Endothelial cell of umbilical vein (primary cell): ENCODE measurements at regions not wholly inside any gene's neighbourhood (a gene's known extent, or its start where the extent isn't known, plus 50 kb on each side); places are given as distances from the start of the nearest gene placed in this dataset.

Experiments
- BruUV-seq: library from RNA; stranded (reverse); fragments of 400-500 nt; replicated peaks from 2 replicates; lab custom pipeline; 2021; lab: Mats Ljungman, UMichigan
- CTCF ChIA-PET: fragments of 300-600, 350-600 bp; sonication (Branson Sonifier 250); formaldehyde crosslinking; loops from one replicate; lab custom pipeline; 2021; ENCODE audit warnings: antibody characterized with exemption, inconsistent platforms; lab: Charles Lee
- POLR2A ChIA-PET: fragments of 300-600, 350-600 bp; sonication (Branson Sonifier 250); formaldehyde crosslinking; loops from one replicate; lab custom pipeline; 2021; ENCODE audit warnings: antibody characterized with exemption, inconsistent platforms; lab: Charles Lee
- DNase-seq: peaks from one replicate; pipeline ENCODE4 v3.0.0-alpha.2; 2011; ENCODE audit warnings: low read depth, low spot score
- FAIRE-seq: peaks from 2 replicates; lab custom pipeline; 2011; peaks lifted over from hg19 to GRCh38; lab: Jason Lieb, UNC
- H2AFZ ChIP-seq: 2 replicates; pipeline ENCODE4 v1.6.0; 2012; ENCODE audit warnings: low read depth, low read length, control low read depth, inconsistent platforms
- H3K27ac ChIP-seq: 2 replicates; pipeline ENCODE4 v1.5.1; 2011; ENCODE audit warnings: low read depth, mild to moderate bottlenecking, control low read depth, low read length, moderate library complexity; ENCODE audit not compliant: insufficient read depth
- H3K27me3 ChIP-seq, 2 experiments: 2 replicates each; pipeline versions ENCODE4 v1.6.0 to v1.6.1; 2011; ENCODE audit warnings: low read length in 2 of 2, mixed read lengths in 1 of 2; ENCODE audit not compliant: control insufficient read depth in 2 of 2, insufficient read depth in 2 of 2
- H3K36me3 ChIP-seq, 2 experiments: 2 replicates in 1 of 2; 3 replicates in 1 of 2; pipeline ENCODE4 v1.5.1; 2011; ENCODE audit warnings: low read length in 2 of 2, mild to moderate bottlenecking in 1 of 2, moderate library complexity in 1 of 2; ENCODE audit not compliant: control insufficient read depth in 2 of 2, insufficient read depth in 2 of 2; ENCODE audit errors: extremely low read depth in 1 of 2
- H3K4me1 ChIP-seq: 3 replicates; pipeline ENCODE4 v1.5.1; 2011; ENCODE audit warnings: mild to moderate bottlenecking, low read length; ENCODE audit not compliant: control insufficient read depth, insufficient read depth; ENCODE audit errors: extremely low read depth
- H3K4me2 ChIP-seq: 2 replicates; pipeline ENCODE4 v1.6.1; 2011; ENCODE audit warnings: low read length, control low read depth, mixed read lengths; ENCODE audit not compliant: insufficient read depth
- H3K4me3 ChIP-seq, 3 experiments: fragments of 200-600 bp in 1 of 3; sonication (generic), shearing (Covaris generic) in 1 of 3; replicated peaks in 1 of 3; 2 replicates each; pipeline ENCODE4 v1.5.1; 2011 to 2016; ENCODE audit warnings: control low read depth in 3 of 3, low read length in 3 of 3, mild to moderate bottlenecking in 2 of 3, inconsistent platforms in 1 of 3, low read depth in 1 of 3, moderate library complexity in 1 of 3; ENCODE audit not compliant: insufficient read depth in 1 of 3
- H3K79me2 ChIP-seq: 2 replicates; pipeline ENCODE4 v1.6.0; 2012; ENCODE audit warnings: low read length, inconsistent platforms; ENCODE audit not compliant: control insufficient read depth, insufficient read depth
- H3K9ac ChIP-seq: replicated peaks from 2 replicates; pipeline ENCODE3; 2011; ENCODE audit warnings: low read length, control low read depth; ENCODE audit not compliant: insufficient read depth; ENCODE audit errors: extremely low read depth
- H3K9me1 ChIP-seq: replicated peaks from 3 replicates; pipeline ENCODE4 v1.6.0; 2011; ENCODE audit warnings: mild to moderate bottlenecking, low read length; ENCODE audit not compliant: control insufficient read depth, insufficient read depth; ENCODE audit errors: extremely low read depth
- H3K9me3 ChIP-seq: replicated peaks from 2 replicates; pipeline ENCODE4 v1.5.1; 2012; ENCODE audit warnings: low read length, inconsistent platforms; ENCODE audit not compliant: control insufficient read depth, insufficient read depth
- H4K20me1 ChIP-seq: replicated peaks from 2 replicates; pipeline ENCODE3; 2011; ENCODE audit warnings: mild to moderate bottlenecking, low read length; ENCODE audit not compliant: control insufficient read depth, insufficient read depth; ENCODE audit errors: extremely low read depth
- CTCF ChIP-seq, 2 donors: IDR thresholded peaks; 1 replicate in 1 of 2; 2 replicates in 1 of 2; pipeline ENCODE4 v1.5.1; 2011; ENCODE audit warnings: low read length in 2 of 2, mild to moderate bottlenecking in 2 of 2, moderate library complexity in 2 of 2, control low read depth in 1 of 2, inconsistent platforms in 1 of 2, low read depth in 1 of 2; ENCODE audit not compliant: insufficient read depth in 1 of 2; ENCODE audit errors: extremely low read depth in 1 of 2
- EZH2 ChIP-seq: IDR thresholded peaks from 2 replicates; pipeline ENCODE4 v1.6.1; 2012; ENCODE audit warnings: borderline replicate concordance, low read depth, mild to moderate bottlenecking, moderate library complexity, low read length, inconsistent platforms; ENCODE audit not compliant: severe bottlenecking
- FOS ChIP-seq: IDR thresholded peaks from 2 replicates; pipeline ENCODE4 v1.6.1; 2011; ENCODE audit warnings: mild to moderate bottlenecking, low read length, moderate library complexity, borderline replicate concordance; ENCODE audit not compliant: insufficient read depth
- GATA2 ChIP-seq: IDR thresholded peaks from 2 replicates; pipeline ENCODE4 v1.7.0; 2011; ENCODE audit warnings: low read depth, mild to moderate bottlenecking, moderate library complexity, mixed read lengths, low read length; ENCODE audit not compliant: insufficient read length, insufficient read depth
- JUN ChIP-seq: IDR thresholded peaks from 2 replicates; pipeline ENCODE4 v1.6.1; 2011; ENCODE audit warnings: borderline replicate concordance, low read depth; ENCODE audit not compliant: insufficient read length, insufficient read depth
- MAX ChIP-seq: IDR thresholded peaks from 2 replicates; pipeline ENCODE4 v1.6.1; 2011; ENCODE audit not compliant: insufficient read depth, insufficient read length
- MYC ChIP-seq: IDR thresholded peaks from one replicate; pipeline ENCODE4 v1.6.1; 2011; ENCODE audit warnings: mild to moderate bottlenecking, low read depth, low read length
- POLR2A ChIP-seq: IDR thresholded peaks from 2 replicates; pipeline ENCODE4 v1.6.1; 2012; ENCODE audit warnings: low read depth, mild to moderate bottlenecking, control low read depth, low read length
- POLR2AphosphoS5 ChIP-seq: IDR thresholded peaks from 2 replicates; pipeline ENCODE4 v1.6.1; 2012; ENCODE audit warnings: low read depth, mild to moderate bottlenecking, control low read depth, low read length, moderate library complexity; ENCODE audit not compliant: insufficient read depth
- dilution Hi-C: fragments of 300-500 bp; cut with MboI; formaldehyde crosslinking; loops from one replicate; pipeline ENCODE4 v1.15.0; 2019; ENCODE audit warnings: low sequenced_read_pairs; ENCODE audit not compliant: extremely low pct_ligation_motif_present
- intact Hi-C: fragments of 100-400 bp; cut with micrococcal nuclease; formaldehyde crosslinking; loops from one replicate; pipeline ENCODE4 v1.10.0; 2022

GRCh38 chr19:33868076-33868735 lies 71.5 kb downstream of the KCTD15 start:
- TF ChIP-seq CTCF (IDR thresholded peaks at IDR 0.05; ENCODE audit: extremely low read depth in 1 of 2, insufficient read depth in 1 of 2, low read depth in 1 of 2, low read length in 2 of 2) (no peak), GATA2 (no peak), JUN (no peak), POLR2A (no peak), POLR2AphosphoS5 (no peak), FOS (no peak), EZH2 (no peak), MAX (no peak), MYC (no peak)
- Histone ChIP-seq H3K9ac (peak overlapping the region; percentile 14), H3K36me3 (no peaks in the 10 kb centered on the region), H3K27me3 (peaks cover 2 to 3% of the 10 kb centered on the region in 2 experiments), H3K9me3 (no peaks in the 10 kb centered on the region), H3K79me2 (no peaks in the 10 kb centered on the region), H2AFZ (peak overlapping the region; percentile 97), H3K4me3 (no peak overlapping the region), H3K9me1 (no peaks in the 10 kb centered on the region), H4K20me1 (no peaks in the 10 kb centered on the region), H3K4me1 (peaks cover 7% of the 10 kb centered on the region), H3K4me2 (peak overlapping the region; percentile 68), H3K27ac (no peak overlapping the region)
- CTCF ChIA-PET, result interaction anchor here (1.0 to 5.1 kb wide), 7 partner anchors 10 to 174 kb away, joined by 3 to 20 read pairs (median 4); no protein-coding TSS in a partner anchor
- peak; percentile 21 for DNase-seq
- POLR2A ChIA-PET, result interaction anchor here (0.6 kb wide), 1 partner anchor 9 kb away, joined by 4 read pairs; no protein-coding TSS in a partner anchor
- FAIRE-seq, result peak; percentile 18
- intact Hi-C loops, result loop anchor here (1.0 to 5.0 kb wide), 2 partner anchors 16 to 39 kb away; no protein-coding TSS in a partner anchor
- BruUV-seq, result no TSS peak
- dilution Hi-C loops, result no loop called here
